GM23248 (cell line): ENCODE measurements at regions not wholly inside any gene's neighbourhood (a gene's known extent, or its start where the extent isn't known, plus 50 kb on each side); places are given as distances from the start of the nearest gene placed in this dataset.

Experiments
- DNase-seq: peaks from one replicate; pipeline ENCODE4 v3.0.0-alpha.2; 2015
- H2AFZ ChIP-seq: fragments of 200-600 bp; sonication (generic); 2 replicates; pipeline ENCODE4 v1.6.1; 2016; ENCODE audit warnings: antibody characterized with exemption
- H3F3A ChIP-seq: fragments of 200-600 bp; sonication (generic); 2 replicates; pipeline ENCODE4 v1.6.1; 2016; ENCODE audit warnings: mild to moderate bottlenecking, antibody characterized with exemption, mixed run types; ENCODE audit not compliant: insufficient read depth
- H3K27ac ChIP-seq: fragments of 200-600 bp; sonication (generic); 2 replicates; pipeline ENCODE4 v1.5.1; 2016; ENCODE audit warnings: mild to moderate bottlenecking
- H3K27me3 ChIP-seq: fragments of 200-600 bp; sonication (generic); replicated peaks from 2 replicates; pipeline ENCODE4 v1.6.1; 2016; ENCODE audit warnings: mild to moderate bottlenecking; ENCODE audit not compliant: insufficient read depth
- H3K36me3 ChIP-seq: fragments of 200-600 bp; sonication (generic); 2 replicates; pipeline ENCODE4 v1.6.1; 2016; ENCODE audit warnings: low read depth, mild to moderate bottlenecking
- H3K4me1 ChIP-seq: fragments of 200-600 bp; sonication (generic); 2 replicates; pipeline ENCODE4 v1.6.1; 2016; ENCODE audit warnings: mild to moderate bottlenecking; ENCODE audit not compliant: insufficient read depth
- H3K4me2 ChIP-seq: fragments of 200-600 bp; sonication (generic); one replicate; pipeline ENCODE4 v1.6.1; 2016; ENCODE audit warnings: mild to moderate bottlenecking; ENCODE audit not compliant: unreplicated experiment
- H3K4me3 ChIP-seq: fragments of 200-600 bp; sonication (generic); 2 replicates; pipeline ENCODE4 v1.5.1; 2016; ENCODE audit warnings: mild to moderate bottlenecking
- H3K79me2 ChIP-seq: fragments of 200-600 bp; sonication (generic); 2 replicates; pipeline ENCODE4 v1.6.1; 2016; ENCODE audit warnings: mild to moderate bottlenecking; ENCODE audit not compliant: insufficient read depth
- H3K9ac ChIP-seq: fragments of 200-600 bp; sonication (generic); 2 replicates; pipeline ENCODE4 v1.6.1; 2016; ENCODE audit warnings: mild to moderate bottlenecking
- H3K9me2 ChIP-seq: fragments of 200-600 bp; sonication (generic); 2 replicates; pipeline ENCODE4 v1.6.1; 2016; ENCODE audit warnings: mixed run types, mild to moderate bottlenecking, moderate library complexity; ENCODE audit not compliant: insufficient read depth
- H3K9me3 ChIP-seq: fragments of 200-600 bp; sonication (generic); one replicate; pipeline ENCODE4 v1.6.1; 2017; ENCODE audit warnings: low read depth
- H4K20me1 ChIP-seq: fragments of 200-600 bp; sonication (generic); 2 replicates; pipeline ENCODE4 v1.6.0; 2016; ENCODE audit not compliant: insufficient read depth
- EZH2 ChIP-seq: fragments of 200-600 bp; sonication (generic); IDR thresholded peaks from 2 replicates; pipeline ENCODE4 v1.6.1; 2018; ENCODE audit warnings: antibody characterized with exemption, mild to moderate bottlenecking; ENCODE audit not compliant: insufficient read depth, poor library complexity, severe bottlenecking
- EZH2phosphoT487 ChIP-seq: fragments of 200-600 bp; sonication (generic); IDR thresholded peaks from 2 replicates; pipeline ENCODE4 v1.6.1; 2018; ENCODE audit warnings: antibody characterized with exemption, moderate library complexity, mild to moderate bottlenecking, low read depth; ENCODE audit not compliant: insufficient read depth
- WGBS, 2 experiments: methylation state at CpG; one replicate each; pipeline ENCODE4 v1.1.6; 2015 to 2017; ENCODE audit warnings: low lambda C conversion rate in 2 of 2, low coverage in 1 of 2; ENCODE audit errors: missing lambda C conversion rate in 2 of 2; 5-methylcytosine and 5-hydroxymethylcytosine counted together
- in situ Hi-C: fragments of 300-500 bp; cut with MboI; formaldehyde crosslinking; loops from 2 replicates; pipeline ENCODE4 v1.15.0; 2020

DNA sequence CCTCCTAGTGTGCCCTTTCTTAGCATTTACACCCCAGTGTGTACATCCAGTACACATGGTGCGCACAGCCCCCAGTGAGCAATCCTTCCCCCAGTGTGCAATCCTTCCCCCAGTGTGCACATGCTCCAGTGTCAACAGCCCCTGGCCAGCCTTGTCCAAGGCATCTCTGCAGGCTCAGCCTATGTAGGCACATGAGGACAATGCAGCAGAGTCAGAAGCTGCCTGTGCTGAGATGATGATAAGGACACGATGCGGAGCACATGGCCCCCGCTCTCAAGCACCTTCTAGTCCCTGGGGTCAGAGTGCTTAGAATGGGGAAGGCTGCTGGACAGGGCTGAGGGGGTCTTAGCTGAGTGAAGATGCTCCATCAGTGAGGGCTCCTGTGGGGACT lies 69.8 kb downstream of the GADD45G start:
- no peaks in the 10 kb centered on the region for H3K27me3 ChIP-seq
- no peaks in the 10 kb centered on the region for H3K79me2 ChIP-seq
- H4K20me1 ChIP-seq = no peaks in the 10 kb centered on the region
- H3K9me3 ChIP-seq = no peaks in the 10 kb centered on the region
- H2AFZ ChIP-seq = no peak overlapping the region
- H3K4me1 ChIP-seq = no peaks in the 10 kb centered on the region
- in situ Hi-C loops = no loop called here
- no peak overlapping the region for H3K27ac ChIP-seq
- H3K9me2 ChIP-seq = no peaks in the 10 kb centered on the region
- WGBS, 2 experiments = 66% methylated on average over 4 of the region's 4 CpGs
- no peak for DNase-seq
- H3K4me2 ChIP-seq = no peak overlapping the region
- no peaks in the 10 kb centered on the region for H3K36me3 ChIP-seq
- H3K9ac ChIP-seq = no peak overlapping the region
- no peak for TF ChIP-seq EZH2phosphoT487
- TF ChIP-seq EZH2 = no peak
- no peak overlapping the region for H3K4me3 ChIP-seq
- no peaks in the 10 kb centered on the region for H3F3A ChIP-seq

DNA sequence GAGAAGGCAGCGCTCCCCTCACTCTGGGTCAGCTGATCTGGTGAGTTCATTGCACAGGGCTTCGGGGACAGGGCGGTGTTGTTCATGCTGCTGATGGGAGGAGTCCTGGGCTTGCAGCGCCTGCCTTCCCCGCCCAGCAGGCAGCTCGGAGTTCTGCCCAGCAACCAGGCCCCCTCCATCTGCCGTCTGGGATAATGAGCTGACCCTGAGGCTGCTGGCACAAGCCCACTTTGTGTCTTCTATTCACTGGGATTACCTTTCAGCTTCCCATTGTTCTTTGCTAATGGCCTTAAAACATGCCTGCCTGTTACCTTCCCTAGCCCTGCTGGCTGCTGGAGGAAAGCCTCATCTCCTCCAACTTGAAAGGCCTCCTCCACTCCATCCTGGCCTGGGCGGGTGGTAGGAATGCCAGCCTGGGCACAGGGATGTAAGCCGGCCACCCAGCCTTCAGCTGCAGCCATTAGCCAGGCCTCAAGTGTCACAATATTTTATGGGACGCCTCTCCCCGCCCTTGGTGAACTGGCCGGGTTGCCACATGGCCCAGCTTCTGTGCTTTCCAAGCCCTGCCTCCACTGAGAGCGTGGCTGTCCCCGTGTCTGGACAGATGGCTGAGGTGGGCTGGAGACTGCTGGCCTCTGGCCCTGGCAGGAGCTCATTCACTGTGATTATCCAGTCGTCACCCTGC lies 70.4 kb downstream of the GADD45G start:
- H3K9ac ChIP-seq = no peak overlapping the region
- no peak overlapping the region for H3K4me3 ChIP-seq
- H3K79me2 ChIP-seq = no peaks in the 10 kb centered on the region
- no peak for TF ChIP-seq EZH2phosphoT487
- no peak for TF ChIP-seq EZH2
- in situ Hi-C loops = no loop called here
- H3K27me3 ChIP-seq = no peaks in the 10 kb centered on the region
- H3K36me3 ChIP-seq = no peaks in the 10 kb centered on the region
- no peak overlapping the region for H2AFZ ChIP-seq
- H3F3A ChIP-seq = no peaks in the 10 kb centered on the region
- peak; percentile 20 for DNase-seq
- no peaks in the 10 kb centered on the region for H3K4me1 ChIP-seq
- 2 to 3% methylated on average over 15 of the region's 15 CpGs for WGBS, 2 experiments
- H4K20me1 ChIP-seq = no peaks in the 10 kb centered on the region
- no peak overlapping the region for H3K27ac ChIP-seq
- H3K9me3 ChIP-seq = no peaks in the 10 kb centered on the region
- no peak overlapping the region for H3K4me2 ChIP-seq
- H3K9me2 ChIP-seq = no peaks in the 10 kb centered on the region

DNA sequence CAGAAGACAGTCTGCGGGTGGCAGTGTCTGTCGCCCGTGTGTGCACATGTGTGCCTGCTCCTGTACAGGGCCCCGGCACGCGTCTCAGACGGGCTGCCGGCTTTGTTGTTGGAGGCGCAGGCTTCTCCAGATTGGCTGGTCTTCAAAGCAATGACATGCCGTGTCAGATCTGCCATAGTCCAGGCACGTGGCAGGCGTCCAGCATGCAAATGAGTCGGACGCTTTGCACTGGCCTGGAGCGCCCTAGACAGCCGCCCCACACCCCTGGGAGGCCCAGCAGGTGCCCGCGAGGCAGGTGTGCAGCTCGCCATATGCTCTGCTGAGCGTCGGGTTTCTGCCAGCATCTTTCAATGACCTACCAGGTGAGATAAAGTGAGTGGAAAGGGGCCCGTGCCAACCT lies 71.5 kb downstream of the GADD45G start:
- H3K4me2 ChIP-seq = no peak overlapping the region
- no peak overlapping the region for H2AFZ ChIP-seq
- no peaks in the 10 kb centered on the region for H3K27me3 ChIP-seq
- TF ChIP-seq EZH2 (no peak), EZH2phosphoT487 (no peak)
- H4K20me1 ChIP-seq = no peaks in the 10 kb centered on the region
- no peaks in the 10 kb centered on the region for H3K9me2 ChIP-seq
- no peaks in the 10 kb centered on the region for H3K9me3 ChIP-seq
- WGBS, 2 experiments = 80 to 82% methylated on average over 22 of the region's 22 CpGs
- no peak overlapping the region for H3K27ac ChIP-seq
- no peaks in the 10 kb centered on the region for H3K4me1 ChIP-seq
- no peak overlapping the region for H3K9ac ChIP-seq
- DNase-seq = no peak
- in situ Hi-C loops = no loop called here
- no peaks in the 10 kb centered on the region for H3K79me2 ChIP-seq
- H3K36me3 ChIP-seq = no peaks in the 10 kb centered on the region
- no peak overlapping the region for H3K4me3 ChIP-seq
- H3F3A ChIP-seq = no peaks in the 10 kb centered on the region

DNA sequence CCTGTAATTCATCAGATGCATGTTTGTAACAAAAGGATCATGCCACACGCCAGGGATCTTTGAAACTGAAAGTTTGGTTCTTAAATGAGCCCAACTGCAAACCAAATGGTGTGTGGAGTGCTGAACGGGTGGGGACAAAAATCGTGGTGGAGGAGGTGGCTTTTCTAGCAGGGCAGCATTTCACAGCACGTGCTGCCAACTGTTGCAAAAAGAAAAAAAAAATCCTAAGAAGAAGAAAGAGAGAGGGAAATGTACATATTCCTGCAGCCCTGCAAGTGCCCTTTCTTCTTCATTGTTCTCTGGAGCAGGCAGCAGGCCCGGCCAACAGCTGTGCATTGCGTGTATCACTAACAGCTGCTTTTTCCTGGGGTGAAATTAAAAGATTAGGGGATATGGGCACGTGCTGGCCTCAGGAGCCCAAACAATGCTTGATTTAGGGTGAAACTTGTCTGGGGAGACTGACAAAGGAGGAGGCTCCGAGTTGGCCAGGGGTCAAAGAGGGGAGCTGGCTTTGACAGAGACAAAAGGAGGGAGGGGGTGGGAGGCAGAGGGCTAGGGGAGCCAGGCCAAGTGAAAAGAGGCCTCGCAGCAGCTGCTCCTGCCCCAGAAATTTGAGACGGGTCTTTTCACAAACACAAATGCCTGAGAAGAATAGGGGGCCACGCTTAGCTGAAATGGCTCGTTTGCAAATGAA lies 73.0 kb downstream of the GADD45G start:
- TF ChIP-seq EZH2 (no peak), EZH2phosphoT487 (no peak)
- H4K20me1 ChIP-seq = no peaks in the 10 kb centered on the region
- no peaks in the 10 kb centered on the region for H3K9me3 ChIP-seq
- H3K4me3 ChIP-seq = no peak overlapping the region
- 11 to 14% methylated on average over 12 of the region's 12 CpGs for WGBS, 2 experiments
- no peaks in the 10 kb centered on the region for H3K9me2 ChIP-seq
- no peak overlapping the region for H3K9ac ChIP-seq
- H3K36me3 ChIP-seq = no peaks in the 10 kb centered on the region
- H3K4me2 ChIP-seq = no peak overlapping the region
- in situ Hi-C loops = no loop called here
- H3K4me1 ChIP-seq = no peaks in the 10 kb centered on the region
- H3K27me3 ChIP-seq = no peaks in the 10 kb centered on the region
- no peak overlapping the region for H3K27ac ChIP-seq
- H2AFZ ChIP-seq = no peak overlapping the region
- H3F3A ChIP-seq = no peaks in the 10 kb centered on the region
- no peak for DNase-seq
- no peaks in the 10 kb centered on the region for H3K79me2 ChIP-seq
